Panc1 (cell line): ENCODE measurements at regions not wholly inside any gene's neighbourhood (a gene's known extent, or its start where the extent isn't known, plus 50 kb on each side); places are given as distances from the start of the nearest gene placed in this dataset.

Experiments used
- ATAC-seq: fragments of 200-7000 bp; cut with Tn5 transposase; 2 replicates; pipeline ENCODE4 v1.9.1; 2020; ENCODE audit warnings: mild to moderate bottlenecking, moderate library complexity
- BruUV-seq: library from RNA; stranded (reverse); fragments of 400-500 nt; replicated peaks from 2 replicates; lab custom pipeline; 2021; lab: Mats Ljungman, UMichigan
- CTCF ChIA-PET: fragments of 300-600 bp; sonication (Branson Sonifier 250); formaldehyde crosslinking; loops from one replicate; lab custom pipeline; 2022; ENCODE audit warnings: antibody characterized with exemption; lab: Charles Lee
- POLR2A ChIA-PET: fragments of 300-600 bp; sonication (Branson Sonifier 250); formaldehyde crosslinking; loops from one replicate; lab custom pipeline; 2022; ENCODE audit warnings: antibody characterized with exemption; lab: Charles Lee
- DNase-seq: peaks from one replicate; pipeline ENCODE4 v3.0.0-alpha.2; 2010; ENCODE audit warnings: low read depth, low spot score
- H3K27ac ChIP-seq: 2 replicates; pipeline ENCODE4 v1.5.1; 2011; ENCODE audit warnings: mild to moderate bottlenecking, low read length, inconsistent platforms
- H3K27me3 ChIP-seq: fragments of 200-500 bp; sonication (Bioruptor generic); 2 replicates; pipeline ENCODE4 v1.6.0; 2014; ENCODE audit warnings: low read length, inconsistent platforms; ENCODE audit not compliant: control insufficient read depth, insufficient read depth
- H3K36me3 ChIP-seq: fragments of 200-500 bp; sonication (Bioruptor generic); 2 replicates; pipeline ENCODE4 v1.5.1; 2014; ENCODE audit warnings: inconsistent platforms, mild to moderate bottlenecking, low read length, moderate library complexity; ENCODE audit not compliant: control insufficient read depth, insufficient read depth
- H3K4me1 ChIP-seq: 2 replicates; pipeline ENCODE4 v1.5.1; 2011; ENCODE audit warnings: inconsistent platforms, mild to moderate bottlenecking, low read length, moderate library complexity; ENCODE audit not compliant: control insufficient read depth, insufficient read depth
- H3K4me3 ChIP-seq, 2 experiments: 2 replicates each; pipeline ENCODE4 v1.5.1; 2011 to 2012; ENCODE audit warnings: low read depth in 2 of 2, low read length in 2 of 2, mild to moderate bottlenecking in 2 of 2, inconsistent platforms in 1 of 2, moderate library complexity in 1 of 2
- H3K9me3 ChIP-seq: fragments of 200-500 bp; sonication (Bioruptor generic); 2 replicates; pipeline ENCODE4 v1.5.1; 2014; ENCODE audit warnings: low read depth, mild to moderate bottlenecking, inconsistent platforms, low read length, moderate library complexity; ENCODE audit not compliant: control insufficient read depth, insufficient read depth
- POLR2AphosphoS5 ChIP-seq: IDR thresholded peaks from 2 replicates; pipeline ENCODE4 v1.6.1; 2012; ENCODE audit warnings: mild to moderate bottlenecking, low read depth, low read length, moderate library complexity
- SIN3A ChIP-seq: IDR thresholded peaks from 2 replicates; pipeline ENCODE4 v1.6.1; 2012; ENCODE audit warnings: low read depth, mild to moderate bottlenecking, low read length, moderate library complexity, borderline replicate concordance; ENCODE audit not compliant: insufficient read depth
- TCF7L2 ChIP-seq: IDR thresholded peaks from 2 replicates; pipeline ENCODE4 v1.6.1; 2011; ENCODE audit warnings: mild to moderate bottlenecking, low read depth, low read length, inconsistent platforms
- in situ Hi-C: cut with HindIII; loops from 2 replicates; pipeline ENCODE4 v1.10.0; 2016; ENCODE audit warnings: low sequenced_read_pairs, low pct_unique_long_range_greater_than_20kb
- intact Hi-C: fragments of 100-400 bp; cut with micrococcal nuclease; formaldehyde crosslinking; loops from one replicate; pipeline ENCODE4 v1.10.0; 2022; ENCODE audit not compliant: unreplicated experiment
- TF ChIP-seq, protein P1 (sequence below): fragments of 450-650 bp; IDR thresholded peaks from 2 replicates; pipeline ENCODE4 v1.5.1; 2017; ENCODE audit warnings: mild to moderate bottlenecking
- TF ChIP-seq, protein P2 (sequence below), 2 experiments: IDR thresholded peaks; 2 replicates each; pipeline ENCODE4 v1.6.1; 2011 to 2012; ENCODE audit warnings: low read depth in 2 of 2, control low read depth in 1 of 2, low read length in 1 of 2, mild to moderate bottlenecking in 1 of 2, moderate library complexity in 1 of 2; ENCODE audit not compliant: insufficient read depth in 1 of 2

DNA sequence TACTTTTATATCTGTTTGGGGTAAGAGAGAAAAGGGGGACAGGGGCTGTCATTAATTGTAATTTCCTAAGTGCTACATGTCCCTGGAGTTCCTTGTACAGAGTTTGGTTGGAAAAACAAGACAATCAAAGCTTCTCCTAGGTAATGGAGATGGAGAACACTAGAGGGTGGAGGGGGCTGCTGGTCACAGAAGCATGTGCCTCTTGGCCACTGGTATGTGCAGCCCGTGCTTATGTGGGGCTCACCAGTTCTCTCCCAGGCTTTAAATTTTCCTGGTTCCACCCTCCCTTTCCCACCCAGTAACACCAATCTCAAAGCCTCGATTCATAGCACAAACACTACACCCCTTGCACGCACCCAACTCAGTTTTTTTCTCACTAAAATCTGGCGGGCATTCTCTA lies 165.6 kb downstream of the SAMD5 start:
- ATAC-seq (no peak), DNase-seq (no peak)
- Histone ChIP-seq H3K9me3 (0 out of 2 replicates have a peak, but pooled peaks cover 2% of the 10 kb centered on the region), H3K36me3 (no peaks in the 10 kb centered on the region), H3K4me3 (no peak overlapping the region), H3K4me1 (no peaks in the 10 kb centered on the region), H3K27me3 (no peaks in the 10 kb centered on the region; the same call in 1 of the 2 replicates), H3K27ac (no peak overlapping the region)
- ChIA-PET CTCF (no interaction called here), POLR2A (no interaction called here)
- BruUV-seq: no TSS peak
- in situ Hi-C loops: no loop called here
- intact Hi-C loops: no loop called here
- TF ChIP-seq POLR2AphosphoS5 (no peak), SIN3A (no peak)
- TF ChIP-seq, protein P1, sequence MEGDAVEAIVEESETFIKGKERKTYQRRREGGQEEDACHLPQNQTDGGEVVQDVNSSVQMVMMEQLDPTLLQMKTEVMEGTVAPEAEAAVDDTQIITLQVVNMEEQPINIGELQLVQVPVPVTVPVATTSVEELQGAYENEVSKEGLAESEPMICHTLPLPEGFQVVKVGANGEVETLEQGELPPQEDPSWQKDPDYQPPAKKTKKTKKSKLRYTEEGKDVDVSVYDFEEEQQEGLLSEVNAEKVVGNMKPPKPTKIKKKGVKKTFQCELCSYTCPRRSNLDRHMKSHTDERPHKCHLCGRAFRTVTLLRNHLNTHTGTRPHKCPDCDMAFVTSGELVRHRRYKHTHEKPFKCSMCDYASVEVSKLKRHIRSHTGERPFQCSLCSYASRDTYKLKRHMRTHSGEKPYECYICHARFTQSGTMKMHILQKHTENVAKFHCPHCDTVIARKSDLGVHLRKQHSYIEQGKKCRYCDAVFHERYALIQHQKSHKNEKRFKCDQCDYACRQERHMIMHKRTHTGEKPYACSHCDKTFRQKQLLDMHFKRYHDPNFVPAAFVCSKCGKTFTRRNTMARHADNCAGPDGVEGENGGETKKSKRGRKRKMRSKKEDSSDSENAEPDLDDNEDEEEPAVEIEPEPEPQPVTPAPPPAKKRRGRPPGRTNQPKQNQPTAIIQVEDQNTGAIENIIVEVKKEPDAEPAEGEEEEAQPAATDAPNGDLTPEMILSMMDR: no peak
- TF ChIP-seq, protein P2, sequence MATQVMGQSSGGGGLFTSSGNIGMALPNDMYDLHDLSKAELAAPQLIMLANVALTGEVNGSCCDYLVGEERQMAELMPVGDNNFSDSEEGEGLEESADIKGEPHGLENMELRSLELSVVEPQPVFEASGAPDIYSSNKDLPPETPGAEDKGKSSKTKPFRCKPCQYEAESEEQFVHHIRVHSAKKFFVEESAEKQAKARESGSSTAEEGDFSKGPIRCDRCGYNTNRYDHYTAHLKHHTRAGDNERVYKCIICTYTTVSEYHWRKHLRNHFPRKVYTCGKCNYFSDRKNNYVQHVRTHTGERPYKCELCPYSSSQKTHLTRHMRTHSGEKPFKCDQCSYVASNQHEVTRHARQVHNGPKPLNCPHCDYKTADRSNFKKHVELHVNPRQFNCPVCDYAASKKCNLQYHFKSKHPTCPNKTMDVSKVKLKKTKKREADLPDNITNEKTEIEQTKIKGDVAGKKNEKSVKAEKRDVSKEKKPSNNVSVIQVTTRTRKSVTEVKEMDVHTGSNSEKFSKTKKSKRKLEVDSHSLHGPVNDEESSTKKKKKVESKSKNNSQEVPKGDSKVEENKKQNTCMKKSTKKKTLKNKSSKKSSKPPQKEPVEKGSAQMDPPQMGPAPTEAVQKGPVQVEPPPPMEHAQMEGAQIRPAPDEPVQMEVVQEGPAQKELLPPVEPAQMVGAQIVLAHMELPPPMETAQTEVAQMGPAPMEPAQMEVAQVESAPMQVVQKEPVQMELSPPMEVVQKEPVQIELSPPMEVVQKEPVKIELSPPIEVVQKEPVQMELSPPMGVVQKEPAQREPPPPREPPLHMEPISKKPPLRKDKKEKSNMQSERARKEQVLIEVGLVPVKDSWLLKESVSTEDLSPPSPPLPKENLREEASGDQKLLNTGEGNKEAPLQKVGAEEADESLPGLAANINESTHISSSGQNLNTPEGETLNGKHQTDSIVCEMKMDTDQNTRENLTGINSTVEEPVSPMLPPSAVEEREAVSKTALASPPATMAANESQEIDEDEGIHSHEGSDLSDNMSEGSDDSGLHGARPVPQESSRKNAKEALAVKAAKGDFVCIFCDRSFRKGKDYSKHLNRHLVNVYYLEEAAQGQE (IDR thresholded peaks at IDR 0.05; ENCODE audit: insufficient read depth in 1 of 2, low read depth in 2 of 2, low read length in 1 of 2): no peak

DNA sequence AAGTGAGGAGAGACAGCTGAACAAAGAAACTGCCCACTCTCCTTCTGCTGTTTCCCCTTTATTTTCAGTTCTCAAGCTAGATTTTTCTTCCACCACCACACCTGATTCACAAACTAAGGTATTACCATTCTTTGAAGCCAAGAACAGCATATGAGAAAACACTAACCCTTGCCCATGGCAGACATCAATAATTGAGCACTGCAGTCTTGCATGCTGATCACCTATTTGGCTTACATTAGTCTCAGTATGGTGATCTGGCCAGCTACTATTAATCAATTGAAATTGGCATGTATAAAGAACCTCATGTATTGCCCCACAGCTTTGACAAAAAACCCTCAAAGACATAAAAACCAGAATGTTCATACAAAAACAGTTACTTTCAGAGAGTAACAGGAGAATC lies 166.3 kb downstream of the SAMD5 start:
- intact Hi-C loops: no loop called here
- DNase-seq: no peak

More for the DNA sequence above, 166.3 kb downstream of the SAMD5 start:
- no peaks in the 10 kb centered on the region for H3K36me3 ChIP-seq
- H3K27ac ChIP-seq: no peak overlapping the region
- H3K27me3 ChIP-seq: no peaks in the 10 kb centered on the region; the same call in 1 of the 2 replicates
- ChIA-PET POLR2A (no interaction called here), CTCF (no interaction called here)
- ATAC-seq: no peak
- no TSS peak for BruUV-seq
- H3K9me3 ChIP-seq: 0 out of 2 replicates have a peak, but pooled peaks cover 2% of the 10 kb centered on the region
- TF ChIP-seq SIN3A: no peak
- TF ChIP-seq POLR2AphosphoS5: no peak
- TF ChIP-seq TCF7L2: no peak
- TF ChIP-seq, protein P2 (IDR thresholded peaks at IDR 0.05; ENCODE audit: insufficient read depth in 1 of 2, low read depth in 2 of 2, low read length in 1 of 2): no peak
- TF ChIP-seq, protein P1: no peak
- in situ Hi-C loops: no loop called here
- H3K4me1 ChIP-seq: no peaks in the 10 kb centered on the region
- no peak overlapping the region for H3K4me3 ChIP-seq
